Brain microvascular endothelial cell (primary cell): ENCODE measurements at regions not wholly inside any gene's neighbourhood (a gene's known extent, or its start where the extent isn't known, plus 50 kb on each side); places are given as distances from the start of the nearest gene placed in this dataset.

Experiments used
- DNase-seq: peaks from one replicate; pipeline ENCODE4 v3.0.0-alpha.2; 2020
- H3K27ac ChIP-seq: fragments of 250-450 bp; sonication (Bioruptor Pico); 2 replicates; pipeline ENCODE4 v1.5.1; 2020; ENCODE audit warnings: mild to moderate bottlenecking, moderate library complexity
- H3K27me3 ChIP-seq: fragments of 250-450 bp; sonication (Bioruptor Pico); replicated peaks from 2 replicates; pipeline ENCODE4 v1.5.1; 2020; ENCODE audit warnings: mild to moderate bottlenecking
- H3K36me3 ChIP-seq: fragments of 250-450 bp; sonication (Bioruptor Pico); replicated peaks from 2 replicates; pipeline ENCODE4 v1.5.1; 2020; ENCODE audit warnings: mild to moderate bottlenecking
- H3K4me3 ChIP-seq: 2 replicates; pipeline ENCODE4 v1.5.1; 2011; ENCODE audit warnings: low read depth, mild to moderate bottlenecking, control low read depth, low read length, moderate library complexity
- in situ Hi-C: cut with HindIII; loops from 2 replicates; pipeline ENCODE4 v1.10.0; 2017; ENCODE audit warnings: low sequenced_read_pairs, low pct_ligation_motif_present
- TF ChIP-seq, protein P1 (sequence below): IDR thresholded peaks from 2 replicates; pipeline ENCODE4 v1.5.1; 2011; ENCODE audit warnings: low read depth, mild to moderate bottlenecking, moderate library complexity, low read length, control low read depth, inconsistent platforms; ENCODE audit errors: missing control alignments

DNA sequence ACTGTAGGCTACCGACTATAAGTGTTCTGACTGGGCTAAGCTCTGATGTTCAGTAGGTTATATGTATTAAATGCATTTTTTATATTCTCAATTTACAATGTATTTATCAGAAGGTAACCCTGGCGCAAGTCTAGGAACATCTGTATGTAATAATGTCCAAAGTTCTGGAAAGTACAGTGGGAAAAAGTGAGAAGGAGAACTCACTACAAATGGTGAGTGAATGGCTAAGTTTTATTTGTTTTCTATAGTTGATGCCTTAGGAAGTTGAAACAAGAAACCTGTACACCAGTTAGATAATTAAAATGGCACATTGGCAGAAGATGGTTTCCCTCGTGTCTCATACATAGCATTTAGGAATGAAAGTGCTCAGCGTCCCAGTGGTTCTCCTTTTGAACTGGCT, 333.4 kb upstream of the THRB start:
- TF ChIP-seq, protein P1, sequence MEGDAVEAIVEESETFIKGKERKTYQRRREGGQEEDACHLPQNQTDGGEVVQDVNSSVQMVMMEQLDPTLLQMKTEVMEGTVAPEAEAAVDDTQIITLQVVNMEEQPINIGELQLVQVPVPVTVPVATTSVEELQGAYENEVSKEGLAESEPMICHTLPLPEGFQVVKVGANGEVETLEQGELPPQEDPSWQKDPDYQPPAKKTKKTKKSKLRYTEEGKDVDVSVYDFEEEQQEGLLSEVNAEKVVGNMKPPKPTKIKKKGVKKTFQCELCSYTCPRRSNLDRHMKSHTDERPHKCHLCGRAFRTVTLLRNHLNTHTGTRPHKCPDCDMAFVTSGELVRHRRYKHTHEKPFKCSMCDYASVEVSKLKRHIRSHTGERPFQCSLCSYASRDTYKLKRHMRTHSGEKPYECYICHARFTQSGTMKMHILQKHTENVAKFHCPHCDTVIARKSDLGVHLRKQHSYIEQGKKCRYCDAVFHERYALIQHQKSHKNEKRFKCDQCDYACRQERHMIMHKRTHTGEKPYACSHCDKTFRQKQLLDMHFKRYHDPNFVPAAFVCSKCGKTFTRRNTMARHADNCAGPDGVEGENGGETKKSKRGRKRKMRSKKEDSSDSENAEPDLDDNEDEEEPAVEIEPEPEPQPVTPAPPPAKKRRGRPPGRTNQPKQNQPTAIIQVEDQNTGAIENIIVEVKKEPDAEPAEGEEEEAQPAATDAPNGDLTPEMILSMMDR: no peak
- no peak overlapping the region for H3K27ac ChIP-seq
- in situ Hi-C loops: no loop called here
- no peaks in the 10 kb centered on the region for H3K36me3 ChIP-seq
- peaks cover 8% of the 10 kb centered on the region for H3K27me3 ChIP-seq
- H3K4me3 ChIP-seq: no peak overlapping the region
- DNase-seq: no peak

- no peak for DNase-seq
- in situ Hi-C loops: no loop called here
- H3K4me3 ChIP-seq: no peak overlapping the region
- no peak overlapping the region for H3K27ac ChIP-seq
- H3K27me3 ChIP-seq: peaks cover 8% of the 10 kb centered on the region
- TF ChIP-seq, protein P1: no peak
- H3K36me3 ChIP-seq: no peaks in the 10 kb centered on the region
These were observed 333.9 kb upstream of the THRB start for GRCh38 chr3:24828551-24828950.

- TF ChIP-seq, protein P1: no peak
- Histone ChIP-seq H3K4me3 (peak overlapping the region; percentile 50), H3K27ac (no peak overlapping the region), H3K36me3 (no peaks in the 10 kb centered on the region), H3K27me3 (peaks cover 8% of the 10 kb centered on the region)
- DNase-seq: no peak
- in situ Hi-C loops: no loop called here
These were observed 334.4 kb upstream of the THRB start for GRCh38 chr3:24829011-24829581.

- H3K36me3 ChIP-seq: no peaks in the 10 kb centered on the region
- H3K27ac ChIP-seq: no peak overlapping the region
- no peak for DNase-seq
- TF ChIP-seq, protein P1: no peak
- H3K27me3 ChIP-seq: peaks cover 8% of the 10 kb centered on the region
- in situ Hi-C loops: no loop called here
- peak overlapping the region; percentile 50 for H3K4me3 ChIP-seq
These were observed 335.1 kb upstream of the THRB start for GRCh38 chr3:24829629-24830229.

DNA sequence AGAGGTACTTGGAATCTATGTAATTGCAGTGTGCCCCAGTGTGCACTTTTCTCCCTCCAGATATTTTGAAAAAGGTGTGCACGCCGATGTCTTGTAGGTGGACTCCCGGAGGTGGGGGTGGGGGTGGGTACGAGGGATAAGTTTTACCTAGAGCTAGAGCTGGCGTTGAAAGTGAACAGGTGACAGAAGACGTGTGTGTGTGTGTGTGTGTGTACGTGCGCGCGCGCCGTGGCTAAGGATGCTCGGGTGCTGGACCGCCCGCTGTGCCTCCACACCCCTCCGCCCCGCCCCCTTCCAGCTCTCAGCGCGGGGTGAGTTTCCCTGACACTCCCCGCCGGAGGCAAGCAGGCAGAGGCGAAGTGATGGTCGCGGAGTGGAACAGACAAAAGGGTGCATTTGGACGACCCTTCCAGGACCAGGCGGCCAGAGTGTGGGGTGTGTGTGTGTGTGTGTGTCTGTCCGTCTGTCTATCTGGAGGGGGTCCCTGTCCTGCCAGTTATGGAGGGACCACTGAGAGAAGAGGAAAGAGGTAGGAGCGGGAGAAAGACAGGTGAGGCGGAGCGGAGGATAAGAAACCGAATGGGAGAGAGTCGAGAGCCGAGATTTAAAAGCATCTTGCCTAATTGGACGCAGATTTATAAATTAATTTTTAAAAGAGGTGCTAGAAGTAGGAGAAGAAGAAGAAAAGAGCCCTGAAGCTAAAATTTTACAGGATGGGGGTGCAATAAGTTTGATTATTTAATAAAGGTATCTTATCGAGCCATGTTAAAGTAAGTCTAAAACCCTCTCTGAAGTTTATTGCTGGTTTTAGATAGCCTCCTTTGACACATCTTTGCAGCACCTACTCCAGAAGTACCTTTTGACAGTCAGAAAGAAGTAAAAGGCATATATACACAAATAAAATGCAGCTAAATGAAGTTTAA, 335.8 kb upstream of the THRB start:
- H3K4me3 ChIP-seq: peak overlapping the region; percentile 50
- H3K36me3 ChIP-seq: no peaks in the 10 kb centered on the region
- TF ChIP-seq, protein P1: no peak
- peaks cover 8% of the 10 kb centered on the region for H3K27me3 ChIP-seq
- DNase-seq: no peak
- in situ Hi-C loops: no loop called here
- no peak overlapping the region for H3K27ac ChIP-seq
